EH (cell line): ENCODE measurements at regions not wholly inside any gene's neighbourhood (a gene's known extent, or its start where the extent isn't known, plus 50 kb on each side); places are given as distances from the start of the nearest gene placed in this dataset.

Experiments
- DNase-seq: peaks from one replicate; pipeline ENCODE4 v3.0.0-alpha.2; 2015; ENCODE audit warnings: low read depth

DNA sequence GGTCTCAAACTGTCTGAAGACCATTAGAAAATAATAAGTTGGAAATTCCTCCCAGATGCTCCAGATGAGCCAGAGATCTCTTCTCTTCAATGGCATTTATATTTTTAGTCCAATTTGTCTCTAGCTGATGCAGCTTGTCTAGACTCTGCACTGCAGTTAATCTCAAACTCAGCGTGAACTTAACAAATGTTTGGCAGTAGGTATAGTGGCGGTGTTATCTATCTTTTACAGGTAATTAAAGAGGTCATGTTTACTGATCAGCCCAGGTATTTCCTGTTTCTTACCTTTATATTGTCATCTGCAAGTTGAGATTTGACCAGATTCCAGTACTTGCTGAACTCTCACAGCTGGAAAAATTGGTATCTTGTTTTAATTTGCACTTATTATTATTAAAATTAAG is 1024.5 kb upstream of the ADGRL2 start:
- DNase-seq: no peak

GRCh38 chr1:80769208-80769750 is 1031.5 kb upstream of the ADGRL2 start:
- DNase-seq: no peak

- no peak for DNase-seq
Observed at GRCh38 chr1:80767711-80768110, 1033.0 kb upstream of the ADGRL2 start.

DNA sequence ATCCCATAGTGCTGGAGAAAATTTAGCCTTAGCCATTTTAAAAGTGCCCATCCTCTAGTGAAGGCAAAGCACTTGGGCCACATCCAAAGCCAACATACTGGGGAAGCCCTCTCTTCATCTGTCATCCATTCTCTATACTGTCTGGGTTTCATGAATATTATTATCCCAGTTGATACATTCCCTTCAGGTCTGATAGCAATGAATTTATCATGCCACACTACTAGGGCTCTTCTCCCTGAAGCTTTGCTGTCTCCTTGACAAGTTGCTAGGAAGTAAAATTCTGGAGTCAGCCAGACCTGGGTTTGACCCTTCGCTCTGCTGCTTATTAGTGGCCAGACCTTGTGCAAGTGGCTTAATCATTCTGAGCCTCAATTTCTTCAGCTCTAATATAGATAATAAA is 1041.4 kb upstream of the ADGRL2 start:
- DNase-seq: no peak

DNA sequence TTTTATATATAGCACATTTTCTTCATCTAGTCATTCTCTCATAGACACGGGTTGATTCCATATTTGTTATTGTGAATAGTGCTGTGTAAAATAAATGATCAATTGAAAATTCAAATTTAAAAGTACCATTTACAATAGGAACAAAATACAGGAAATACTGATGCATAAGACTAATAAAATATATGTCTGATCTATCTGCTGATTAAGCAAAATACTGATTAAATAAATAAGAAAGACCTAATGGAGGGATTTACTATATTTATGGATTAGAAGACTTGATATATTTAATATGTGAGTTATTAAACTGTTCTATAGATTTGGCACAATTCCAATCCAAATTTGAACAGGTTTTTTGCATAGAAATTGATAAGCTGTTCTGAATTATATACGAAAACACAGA is 1044.8 kb upstream of the ADGRL2 start:
- no peak for DNase-seq

- no peak for DNase-seq
Observed at GRCh38 chr1:80751204-80751603, 1049.5 kb upstream of the ADGRL2 start.

- no peak for DNase-seq
Observed at GRCh38 chr1:80731241-80731894, 1069.4 kb upstream of the ADGRL2 start.

GRCh38 chr1:80722611-80723010 is 1078.1 kb upstream of the ADGRL2 start:
- no peak for DNase-seq

- DNase-seq: no peak
Observed at GRCh38 chr1:80706526-80706925, 1094.2 kb upstream of the ADGRL2 start.

- DNase-seq: no peak
Observed at GRCh38 chr1:80678438-80678837, 1122.3 kb upstream of the ADGRL2 start.

GRCh38 chr1:80675454-80675853 is 1125.3 kb upstream of the ADGRL2 start:
- peak; percentile 1 for DNase-seq

- DNase-seq: no peak
Observed at GRCh38 chr1:80673935-80674597, 1126.7 kb upstream of the ADGRL2 start.

- DNase-seq: no peak
Observed at GRCh38 chr1:80668372-80668771, 1132.4 kb upstream of the ADGRL2 start.

GRCh38 chr1:80666073-80666472 is 1134.7 kb upstream of the ADGRL2 start:
- no peak for DNase-seq

DNA sequence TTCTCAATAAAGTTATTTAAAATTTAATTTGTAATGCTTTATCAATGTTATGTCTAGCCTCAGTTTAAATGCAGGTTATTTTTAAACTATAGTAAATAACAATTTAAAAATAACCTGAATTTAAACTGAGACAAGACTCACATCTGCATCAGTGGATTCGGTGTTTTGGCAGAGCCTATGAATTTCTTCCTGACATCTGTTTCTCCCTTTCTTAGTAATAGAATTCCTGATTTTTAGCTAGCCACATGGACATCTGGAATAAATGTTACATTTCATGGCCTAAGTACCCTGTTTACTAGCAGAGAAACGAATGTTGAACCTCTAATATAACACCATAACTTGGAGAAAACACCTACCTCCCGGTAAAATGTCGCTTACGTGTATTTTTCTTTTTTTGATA is 1141.6 kb upstream of the ADGRL2 start:
- DNase-seq: no peak

DNA sequence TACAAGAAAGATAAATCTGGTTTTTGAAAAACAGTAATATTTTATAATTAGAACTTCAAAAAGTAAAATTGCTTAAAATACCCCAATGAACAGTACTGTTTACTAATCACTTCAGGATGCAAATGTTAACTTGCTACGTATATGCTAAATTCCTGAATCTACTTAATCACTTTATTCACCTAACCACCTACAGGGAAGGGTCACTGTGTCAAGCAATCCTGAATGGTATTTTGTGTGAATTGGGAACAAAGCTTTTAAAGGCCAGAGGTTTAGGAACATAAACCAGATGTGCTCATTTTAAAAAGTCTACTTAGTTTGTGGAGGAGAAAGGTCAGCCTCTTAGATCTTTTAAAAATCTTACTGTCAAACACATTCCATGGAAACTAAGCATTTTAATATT is 1143.0 kb upstream of the ADGRL2 start:
- DNase-seq: no peak

DNA sequence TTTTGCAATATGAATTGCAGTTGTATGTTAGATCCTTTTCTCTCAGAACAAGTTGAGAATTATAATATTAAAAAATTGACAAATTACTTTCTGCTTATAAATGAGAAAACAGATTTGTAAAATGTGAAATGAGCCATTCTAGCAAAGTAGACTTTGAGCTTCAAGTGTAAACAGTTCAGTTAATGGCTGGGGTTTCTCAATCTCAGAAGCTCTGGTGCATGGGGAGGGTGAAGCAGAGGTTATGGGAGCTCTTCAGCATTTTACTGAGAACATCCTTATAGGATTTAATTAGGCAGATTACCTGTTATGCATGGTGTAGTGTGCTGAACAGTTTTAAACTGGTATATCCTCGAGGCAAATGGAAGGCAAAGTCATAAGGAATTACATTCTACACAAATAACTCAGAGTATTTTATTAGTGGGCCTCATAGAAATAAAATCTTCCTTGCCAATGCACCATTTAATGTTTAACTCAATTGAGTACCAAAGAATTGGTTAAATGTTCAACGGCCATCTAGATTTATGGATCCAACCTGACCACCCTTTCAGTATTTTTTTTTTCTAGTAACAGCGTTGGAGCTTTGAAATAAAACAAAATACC is 1143.6 kb upstream of the ADGRL2 start:
- no peak for DNase-seq

DNA sequence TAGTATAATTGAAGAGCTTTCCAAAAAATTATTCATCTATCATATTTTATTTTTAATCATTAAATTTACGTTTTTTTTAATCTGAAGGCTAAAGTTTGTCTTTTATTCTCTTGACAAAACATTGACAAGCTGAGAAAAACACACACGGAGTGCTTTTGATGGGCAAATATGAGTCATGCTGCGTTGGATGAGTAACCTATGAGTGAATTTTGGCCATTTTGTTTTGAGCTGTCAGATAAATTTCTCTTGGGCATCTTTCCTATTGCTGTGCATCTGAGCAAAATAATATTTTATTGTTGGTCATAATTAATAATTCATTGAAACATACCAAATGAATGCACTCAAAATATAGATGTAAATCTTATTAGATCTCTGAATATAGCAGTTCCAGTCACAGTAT is 1144.1 kb upstream of the ADGRL2 start:
- no peak for DNase-seq

DNA sequence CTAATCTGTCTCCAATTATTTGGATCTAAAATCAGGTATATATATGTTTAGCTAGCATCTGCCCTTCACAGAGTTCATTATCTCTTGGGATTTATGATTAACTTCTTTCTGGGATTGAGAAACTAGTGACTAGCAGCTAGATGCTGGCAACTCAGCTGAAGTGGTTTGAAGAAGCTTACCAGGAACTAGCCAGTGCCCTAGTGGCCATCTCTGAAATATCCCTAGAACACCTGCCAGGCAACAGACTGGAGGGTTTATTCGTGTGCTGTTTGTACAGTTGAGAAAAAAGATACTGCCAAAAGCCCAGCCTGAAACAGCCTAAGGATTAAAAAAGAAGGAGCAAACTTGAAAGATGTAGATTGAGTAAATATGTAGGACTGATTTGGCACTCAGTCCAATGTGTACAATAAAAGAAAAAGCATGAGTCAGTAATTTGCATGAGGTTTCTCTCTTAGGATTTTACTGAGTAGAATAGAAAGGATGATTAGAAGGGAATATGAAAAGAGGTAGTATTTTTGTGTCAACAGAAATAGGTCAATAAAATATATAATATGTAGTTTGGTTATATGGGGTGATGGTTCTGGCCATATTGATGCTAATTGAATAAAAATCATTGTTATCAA is 1144.6 kb upstream of the ADGRL2 start:
- DNase-seq: no peak

DNA sequence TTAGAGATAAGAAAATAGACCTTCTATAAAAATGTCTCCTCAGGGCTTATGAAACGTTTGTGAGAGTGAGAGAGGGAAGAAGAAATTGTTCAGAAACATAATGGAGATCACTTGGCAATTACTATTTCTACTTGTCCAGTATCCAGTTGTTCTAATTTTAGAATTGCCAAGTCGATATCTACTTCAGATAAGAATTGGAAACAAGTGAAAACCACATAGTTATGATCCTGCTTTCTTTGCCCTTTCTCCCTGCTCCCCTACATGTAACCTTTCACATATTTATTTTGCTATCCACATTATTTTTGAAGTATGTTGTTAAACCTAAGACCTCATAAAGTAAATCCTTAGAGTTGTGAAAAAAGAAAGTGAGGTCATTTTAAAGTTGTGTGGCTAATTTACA is 1154.7 kb upstream of the ADGRL2 start:
- no peak for DNase-seq

DNA sequence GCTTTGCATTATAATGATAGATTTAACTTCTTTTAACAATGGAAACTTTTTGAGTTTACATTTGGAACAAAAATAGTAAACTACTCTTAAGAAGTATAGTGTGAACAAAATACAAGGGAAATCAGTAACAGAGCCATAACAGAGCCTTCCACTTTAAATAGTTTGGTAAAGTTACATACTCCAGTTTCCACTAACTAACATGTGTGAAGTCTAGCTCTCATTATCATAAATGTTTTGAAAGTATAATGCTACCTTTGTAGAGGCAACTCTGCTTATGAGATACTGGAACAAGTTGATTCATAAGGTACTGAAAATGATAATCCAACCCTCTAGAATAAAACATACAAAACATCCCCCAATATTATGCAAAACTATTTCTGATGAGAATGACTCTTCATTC is 1155.1 kb upstream of the ADGRL2 start:
- no peak for DNase-seq

GRCh38 chr1:80640978-80641377 is 1159.8 kb upstream of the ADGRL2 start:
- no peak for DNase-seq
